Osteocyte (in vitro differentiated cells): ENCODE measurements at regions not wholly inside any gene's neighbourhood (a gene's known extent, or its start where the extent isn't known, plus 50 kb on each side); places are given as distances from the start of the nearest gene placed in this dataset.

Source experiments
- DNase-seq: peaks from one replicate; pipeline ENCODE4 v3.0.0; 2021; ENCODE audit warnings: mixed read lengths; ENCODE audit not compliant: unreplicated experiment; ENCODE audit errors: extremely low spot score
- H3K27ac Mint-ChIP-seq: one replicate; pipeline ENCODE4 v1.8.0; 2021; ENCODE audit warnings: mild to moderate bottlenecking, mixed read lengths; ENCODE audit not compliant: unreplicated experiment
- H3K27me3 Mint-ChIP-seq: one replicate; pipeline ENCODE4 v1.8.0; 2021; ENCODE audit warnings: mixed read lengths; ENCODE audit not compliant: unreplicated experiment
- H3K36me3 Mint-ChIP-seq: one replicate; pipeline ENCODE4 v1.8.0; 2021; ENCODE audit warnings: mixed read lengths; ENCODE audit not compliant: unreplicated experiment
- H3K4me1 Mint-ChIP-seq: one replicate; pipeline ENCODE4 v1.8.0; 2021; ENCODE audit warnings: mixed read lengths; ENCODE audit not compliant: unreplicated experiment
- H3K4me3 Mint-ChIP-seq: one replicate; pipeline ENCODE4 v1.8.0; 2021; ENCODE audit warnings: mild to moderate bottlenecking, moderate library complexity, mixed read lengths; ENCODE audit not compliant: unreplicated experiment
- H3K9me3 Mint-ChIP-seq: one replicate; pipeline ENCODE4 v1.8.0; 2021; ENCODE audit warnings: mixed read lengths; ENCODE audit not compliant: unreplicated experiment
- CTCF ChIP-seq: fragments of 200-600 bp; sonication (generic); IDR thresholded peaks from 2 replicates; pipeline ENCODE4 v1.5.0; 2021; ENCODE audit warnings: antibody characterized with exemption, mild to moderate bottlenecking, moderate library complexity

DNA sequence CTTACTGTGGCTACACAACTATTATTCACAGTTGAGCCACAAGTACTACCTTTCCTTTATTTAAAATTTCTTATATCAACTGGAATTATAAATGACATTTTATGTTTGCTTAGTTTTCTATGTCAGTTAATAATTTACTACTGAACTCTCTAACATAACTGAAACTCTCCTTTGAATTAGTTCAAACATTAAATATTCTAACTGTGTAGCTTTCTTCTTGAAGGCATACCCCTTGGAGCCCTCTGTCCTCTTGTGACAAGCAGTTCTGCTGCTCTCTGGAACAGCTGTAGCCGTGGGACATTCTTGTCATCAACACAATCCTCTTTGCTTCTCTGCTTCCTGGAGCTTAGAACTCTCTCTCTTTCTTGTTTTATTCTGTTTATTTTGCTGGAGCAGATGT, 244.8 kb downstream of the NHLRC3 start:
- no peak overlapping the region for H3K4me3 Mint-ChIP-seq
- TF ChIP-seq CTCF: no peak
- H3K36me3 Mint-ChIP-seq: peaks cover 7% of the 10 kb centered on the region
- peaks cover 3% of the 10 kb centered on the region for H3K27me3 Mint-ChIP-seq
- peaks cover 16% of the 10 kb centered on the region for H3K9me3 Mint-ChIP-seq
- peak overlapping the region; percentile 8 for H3K27ac Mint-ChIP-seq
- peaks cover 22% of the 10 kb centered on the region for H3K4me1 Mint-ChIP-seq
- no peak for DNase-seq

- DNase-seq: no peak
- peaks cover 7% of the 10 kb centered on the region for H3K36me3 Mint-ChIP-seq
Measured at GRCh38 chr13:39284801-39285388, 246.6 kb downstream of the NHLRC3 start.

More at GRCh38 chr13:39284801-39285388, 246.6 kb downstream of the NHLRC3 start:
- peaks cover 22% of the 10 kb centered on the region for H3K4me1 Mint-ChIP-seq
- no peak for TF ChIP-seq CTCF
- no peak overlapping the region for H3K27ac Mint-ChIP-seq
- H3K4me3 Mint-ChIP-seq: no peak overlapping the region
- peaks cover 3% of the 10 kb centered on the region for H3K27me3 Mint-ChIP-seq
- H3K9me3 Mint-ChIP-seq: peaks cover 30% of the 10 kb centered on the region
